ENCODE measurements at regions not wholly inside any gene's neighbourhood (a gene's known extent, or its start where the extent isn't known, plus 50 kb on each side); places are given as distances from the start of the nearest gene placed in this dataset.

GRCh38 chr11:116397602-116398084 is 375.1 kb downstream of the BUD13 start:
- TF ChIP-seq CTCF (IDR thresholded peaks at IDR 0.05 in 4 of 5, conservative IDR thresholded peaks at IDR 0.05 in 1 of 5) (no peak), POLR2A (IDR thresholded peaks at IDR 0.05) (no peak)

All from gastrocnemius medialis (tissue), 4 donors.